K562 (cell line): ENCODE measurements at regions not wholly inside any gene's neighbourhood (a gene's known extent, or its start where the extent isn't known, plus 50 kb on each side); places are given as distances from the start of the nearest gene placed in this dataset.

ENCODE experiments used
- ATAC-seq: fragments of 200-7000 bp; cut with Tn5 transposase; 3 replicates; pipeline ENCODE4 v1.9.1; 2020; ENCODE audit warnings: moderate library complexity
- BruUV-seq: library from RNA; stranded (reverse); fragments of 400-500 nt; replicated peaks from 2 replicates; lab custom pipeline; 2021; lab: Mats Ljungman, UMichigan
- CTCF ChIA-PET: fragments of 300-600 bp; formaldehyde crosslinking; extraction: SDS; loops from one replicate; lab custom pipeline; 2021; ENCODE audit warnings: low intra/inter-chr PET ratio; lab: Yijun Ruan, JAX
- POLR2A ChIA-PET: fragments of 300-600, 350-650 bp; sonication (Branson Sonifier 250); formaldehyde crosslinking; extraction: SDS; loops from one replicate; lab custom pipeline; 2021; ENCODE audit warnings: antibody characterized with exemption, inconsistent platforms; lab: Yijun Ruan, JAX
- DNase-seq, 4 experiments: peaks; one replicate each; pipeline versions ENCODE4 v3.0.0 to v3.0.0-alpha.2; 2011 to 2018; ENCODE audit warnings: low spot score in 3 of 4, mixed read lengths in 3 of 4; ENCODE audit errors: extremely low read depth in 1 of 4
- FAIRE-seq: peaks from 2 replicates; lab custom pipeline; 2011; peaks lifted over from hg19 to GRCh38; lab: Jason Lieb, UNC
- H2AFZ ChIP-seq: 2 replicates; pipeline ENCODE4 v1.6.0; 2011; ENCODE audit warnings: low read depth, low read length, control low read depth, inconsistent platforms
- H3K27ac ChIP-seq: fragments of 200-600 bp; 3 replicates; pipeline ENCODE4 v1.8.0; 2011; ENCODE audit warnings: low read depth, mild to moderate bottlenecking, control low read depth, inconsistent platforms, low read length, moderate library complexity, mixed read lengths; ENCODE audit errors: extremely low read depth
- H3K27me3 ChIP-seq, 2 experiments: fragments of 300-600 bp in 1 of 2; 2 replicates in 1 of 2; 3 replicates in 1 of 2; pipeline versions ENCODE4 v1.6.0 to v1.8.0; 2011; ENCODE audit warnings: inconsistent platforms in 2 of 2, low read length in 2 of 2, mild to moderate bottlenecking in 1 of 2, mixed read lengths in 1 of 2, moderate library complexity in 1 of 2; ENCODE audit not compliant: control insufficient read depth in 2 of 2, insufficient read depth in 2 of 2
- H3K36me3 ChIP-seq: fragments of 300-600 bp; 3 replicates; pipeline ENCODE4 v1.8.0; 2011; ENCODE audit warnings: mild to moderate bottlenecking, low read length, inconsistent platforms; ENCODE audit not compliant: control insufficient read depth, insufficient read depth
- H3K4me1 ChIP-seq, 2 experiments: fragments of 200-600 bp in 1 of 2; replicated peaks in 1 of 2; 2 replicates in 1 of 2; 3 replicates in 1 of 2; pipeline versions ENCODE4 v1.5.1 to v1.8.0; 2011; ENCODE audit warnings: inconsistent platforms in 2 of 2, low read length in 2 of 2, mild to moderate bottlenecking in 1 of 2, mixed read lengths in 1 of 2, moderate library complexity in 1 of 2; ENCODE audit not compliant: control insufficient read depth in 2 of 2, insufficient read depth in 2 of 2
- H3K4me2 ChIP-seq: 2 replicates; pipeline ENCODE4 v1.6.1; 2011; ENCODE audit warnings: low read length, control low read depth, inconsistent platforms, mixed read lengths; ENCODE audit not compliant: insufficient read depth
- H3K4me3 ChIP-seq: fragments of 200-600 bp; sonication (generic), shearing (Covaris generic); 2 replicates; pipeline ENCODE4 v1.5.1; 2016; ENCODE audit warnings: control low read depth, inconsistent platforms
- H3K79me2 ChIP-seq: fragments of 200-600 bp; 3 replicates; pipeline ENCODE4 v1.8.0; 2011; ENCODE audit warnings: low read length, inconsistent platforms; ENCODE audit not compliant: control insufficient read depth, insufficient read depth
- H3K9ac ChIP-seq, 2 experiments: 2 replicates each; pipeline versions ENCODE4 v1.6.0 to v1.6.1; 2011; ENCODE audit warnings: low read depth in 2 of 2, low read length in 2 of 2, control low read depth in 1 of 2, inconsistent platforms in 1 of 2, mild to moderate bottlenecking in 1 of 2, mixed read lengths in 1 of 2; ENCODE audit not compliant: insufficient read depth in 1 of 2
- H3K9me1 ChIP-seq: one replicate; pipeline ENCODE4 v1.6.0; 2011; ENCODE audit warnings: inconsistent platforms, mild to moderate bottlenecking, low read length, moderate library complexity; ENCODE audit not compliant: control insufficient read depth, insufficient read depth
- H3K9me3 ChIP-seq: replicated peaks from 2 replicates; pipeline ENCODE4 v1.5.1; 2011; ENCODE audit warnings: low read depth, low read length, inconsistent platforms; ENCODE audit not compliant: control insufficient read depth, insufficient read depth
- H4K20me1 ChIP-seq: replicated peaks from 2 replicates; pipeline ENCODE4 v1.6.1; 2011; ENCODE audit warnings: low read length, inconsistent platforms, mixed read lengths; ENCODE audit not compliant: control insufficient read depth, insufficient read depth
- AFF1 ChIP-seq, 2 experiments: fragments of 450-650 bp; IDR thresholded peaks; 2 replicates each; pipeline ENCODE4 v1.6.1; 2018; ENCODE audit warnings: mild to moderate bottlenecking in 2 of 2, low read depth in 1 of 2; ENCODE audit not compliant: partially characterized antibody in 2 of 2
- CBX1 ChIP-seq: sonication (generic); IDR thresholded peaks from 2 replicates; pipeline ENCODE4 v1.6.1; 2016; ENCODE audit warnings: antibody characterized with exemption, low read depth, mild to moderate bottlenecking
- DNMT1 ChIP-seq: fragments of 450-650 bp; IDR thresholded peaks from 2 replicates; pipeline ENCODE4 v1.6.1; 2016; ENCODE audit warnings: antibody characterized with exemption, mild to moderate bottlenecking
- EGR1 ChIP-seq: fragments of 450-650 bp; conservative IDR thresholded peaks from 2 replicates; pipeline ENCODE4 v1.6.1; 2017; ENCODE audit warnings: mild to moderate bottlenecking
- EP400 ChIP-seq: fragments of 450-650 bp; IDR thresholded peaks from 2 replicates; pipeline ENCODE4 v1.6.1; 2017; ENCODE audit warnings: antibody characterized with exemption, mild to moderate bottlenecking, moderate library complexity
- ETS1 ChIP-seq: conservative IDR thresholded peaks from 2 replicates; pipeline ENCODE4 v1.6.1; 2011; ENCODE audit warnings: low read depth, mild to moderate bottlenecking, low read length; ENCODE audit not compliant: control insufficient read depth
- HCFC1 ChIP-seq: IDR thresholded peaks from 2 replicates; pipeline ENCODE4 v1.6.1; 2012; ENCODE audit warnings: low read depth, low read length, improper control_type of control experiment
- KLF13 ChIP-seq: fragments of 450-650 bp; IDR thresholded peaks from 2 replicates; pipeline ENCODE4 v1.6.1; 2016; ENCODE audit warnings: missing genetic modification characterization, low read depth, mild to moderate bottlenecking, missing compliant biosample characterization, moderate library complexity, borderline replicate concordance
- MBD2 ChIP-seq: sonication (generic); IDR thresholded peaks from 2 replicates; pipeline ENCODE4 v1.6.1; 2016; ENCODE audit warnings: low read depth, borderline replicate concordance
- RCOR1 ChIP-seq, 2 experiments: IDR thresholded peaks; 2 replicates each; pipeline ENCODE4 v1.6.1; 2012; ENCODE audit warnings: low read depth in 2 of 2, low read length in 2 of 2, borderline replicate concordance in 1 of 2, improper control_type of control experiment in 1 of 2
- SMARCB1 ChIP-seq: IDR thresholded peaks from 2 replicates; pipeline ENCODE4 v1.6.1; 2011; ENCODE audit warnings: improper control_type of control experiment, low read depth; ENCODE audit not compliant: insufficient read length
- SMARCC2 ChIP-seq: fragments of 450-650 bp; IDR thresholded peaks from 2 replicates; pipeline ENCODE4 v1.6.1; 2017; ENCODE audit warnings: antibody characterized with exemption, moderate library complexity, mild to moderate bottlenecking, low read depth
- TRIM24 ChIP-seq, 2 experiments: fragments of 450-650 bp; IDR thresholded peaks; 2 replicates each; pipeline ENCODE4 v1.6.1; 2016
- XRCC3 ChIP-seq: fragments of 450-650 bp; IDR thresholded peaks from 2 replicates; pipeline ENCODE4 v1.6.1; 2017; ENCODE audit warnings: mild to moderate bottlenecking, moderate library complexity
- ZC3H4 ChIP-seq: sonication (generic); formaldehyde crosslinking; IDR thresholded peaks from 2 replicates; pipeline ENCODE4 v1.9.0; 2021; ENCODE audit warnings: missing genetic modification reagents, borderline replicate concordance
- ZNF134 ChIP-seq: fragments of 250-450 bp; sonication (Bioruptor Pico); conservative IDR thresholded peaks from 2 replicates; pipeline ENCODE4 v1.4.0; 2020
- WGBS: fragments of 100-300 bp; shearing (Covaris generic); methylation state at CpG from one replicate; pipeline ENCODE4 v1.1.6; 2016; ENCODE audit warnings: low coverage, mixed read lengths; ENCODE audit not compliant: insufficient coverage; ENCODE audit errors: missing lambda C conversion rate; 5-methylcytosine and 5-hydroxymethylcytosine counted together
- in situ Hi-C: fragments of 300-500 bp; cut with MboI; formaldehyde crosslinking; loops from 4 replicates; pipeline ENCODE4 v1.15.0; 2018; ENCODE audit warnings: inconsistent platforms, mixed read lengths
- intact Hi-C: fragments of 100-400 bp; cut with micrococcal nuclease; formaldehyde crosslinking; loops from 2 replicates; pipeline ENCODE4 v1.14.2; 2022

- H3K4me1 ChIP-seq = no peaks in the 10 kb centered on the region; a peak in 1 of 5 replicates
- H3K9ac ChIP-seq = no peak overlapping the region
- H3K27ac ChIP-seq = no peak overlapping the region
- intact Hi-C loops = no loop called here
- CTCF ChIA-PET = no interaction called here
- no peaks in the 10 kb centered on the region for H3K36me3 ChIP-seq
- H3K9me3 ChIP-seq = no peaks in the 10 kb centered on the region
- no peak overlapping the region for H3K4me3 ChIP-seq
- ATAC-seq (no peak), FAIRE-seq (no peak), DNase-seq (no peak)
- peaks cover 3 to 8% of the 10 kb centered on the region in 2 experiments; a peak in 3 of 5 replicates for H3K27me3 ChIP-seq
- H3K9me1 ChIP-seq = no peaks in the 10 kb centered on the region
- POLR2A ChIA-PET = no interaction called here
- in situ Hi-C loops = no loop called here
- H4K20me1 ChIP-seq = no peaks in the 10 kb centered on the region
- H3K79me2 ChIP-seq = no peaks in the 10 kb centered on the region
- no TSS peak for BruUV-seq
- no peak overlapping the region for H2AFZ ChIP-seq
- no peak overlapping the region for H3K4me2 ChIP-seq
- 0% methylated on average over 2 of the region's 2 CpGs for WGBS
- no peak for TF ChIP-seq EP400
- TF ChIP-seq HCFC1 = no peak
- no peak for TF ChIP-seq ETS1
- no peak for TF ChIP-seq AFF1 (IDR thresholded peaks at IDR 0.05; ENCODE audit: low read depth in 1 of 2, partially characterized antibody in 2 of 2)
- TF ChIP-seq RCOR1 (IDR thresholded peaks at IDR 0.05; ENCODE audit: borderline replicate concordance in 1 of 2, low read depth in 2 of 2, low read length in 2 of 2) = peak in 1 of 2 experiments; percentile 27; a peak in 1 of 4 replicates
- TF ChIP-seq TRIM24 (IDR thresholded peaks at IDR 0.05) = peak in 1 of 2 experiments; percentile 21; a peak in 1 of 4 replicates
- no peak for TF ChIP-seq ZC3H4 (CRISPR knock-in tag)
- no peak for TF ChIP-seq CBX1
- no peak for TF ChIP-seq XRCC3
- no peak for TF ChIP-seq SMARCB1
- no peak for TF ChIP-seq DNMT1
- no peak for TF ChIP-seq KLF13
- no peak for TF ChIP-seq MBD2
- no peak for TF ChIP-seq SMARCC2
- TF ChIP-seq EGR1 = no peak
- TF ChIP-seq ZNF134 (CRISPR knock-in tag) = no peak
Measured at GRCh38 chr9:91085517-91086291, 276.0 kb downstream of the AUH start.
